ENCODE measurements at regions not wholly inside any gene's neighbourhood (a gene's known extent, or its start where the extent isn't known, plus 50 kb on each side); places are given as distances from the start of the nearest gene placed in this dataset.

- Mint-ChIP-seq H3K27ac (ENCODE audit: unreplicated experiment) (no peak overlapping the region), H3K36me3 (ENCODE audit: insufficient read depth, unreplicated experiment) (no peaks in the 10 kb centered on the region), H3K4me1 (ENCODE audit: low read depth, unreplicated experiment) (peaks cover 10% of the 10 kb centered on the region), H3K9me3 (ENCODE audit: low read depth, unreplicated experiment) (peaks cover 11% of the 10 kb centered on the region), H3K4me3 (ENCODE audit: low read depth, unreplicated experiment) (no peak overlapping the region), H3K27me3 (ENCODE audit: unreplicated experiment) (no peaks in the 10 kb centered on the region)
- no TSS peak for BruUV-seq (replicated peaks)
- CTCF ChIA-PET = no interaction called here
- no peak for DNase-seq
- TF ChIP-seq, protein P1, sequence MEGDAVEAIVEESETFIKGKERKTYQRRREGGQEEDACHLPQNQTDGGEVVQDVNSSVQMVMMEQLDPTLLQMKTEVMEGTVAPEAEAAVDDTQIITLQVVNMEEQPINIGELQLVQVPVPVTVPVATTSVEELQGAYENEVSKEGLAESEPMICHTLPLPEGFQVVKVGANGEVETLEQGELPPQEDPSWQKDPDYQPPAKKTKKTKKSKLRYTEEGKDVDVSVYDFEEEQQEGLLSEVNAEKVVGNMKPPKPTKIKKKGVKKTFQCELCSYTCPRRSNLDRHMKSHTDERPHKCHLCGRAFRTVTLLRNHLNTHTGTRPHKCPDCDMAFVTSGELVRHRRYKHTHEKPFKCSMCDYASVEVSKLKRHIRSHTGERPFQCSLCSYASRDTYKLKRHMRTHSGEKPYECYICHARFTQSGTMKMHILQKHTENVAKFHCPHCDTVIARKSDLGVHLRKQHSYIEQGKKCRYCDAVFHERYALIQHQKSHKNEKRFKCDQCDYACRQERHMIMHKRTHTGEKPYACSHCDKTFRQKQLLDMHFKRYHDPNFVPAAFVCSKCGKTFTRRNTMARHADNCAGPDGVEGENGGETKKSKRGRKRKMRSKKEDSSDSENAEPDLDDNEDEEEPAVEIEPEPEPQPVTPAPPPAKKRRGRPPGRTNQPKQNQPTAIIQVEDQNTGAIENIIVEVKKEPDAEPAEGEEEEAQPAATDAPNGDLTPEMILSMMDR (IDR thresholded peaks at IDR 0.05; ENCODE audit: unreplicated experiment) = no peak
- intact Hi-C loops (cut with micrococcal nuclease; ENCODE audit: unreplicated experiment) = no loop called here
Measured at GRCh38 chr5:120405923-120406322, 58.2 kb upstream of the PRR16 start.

DNA sequence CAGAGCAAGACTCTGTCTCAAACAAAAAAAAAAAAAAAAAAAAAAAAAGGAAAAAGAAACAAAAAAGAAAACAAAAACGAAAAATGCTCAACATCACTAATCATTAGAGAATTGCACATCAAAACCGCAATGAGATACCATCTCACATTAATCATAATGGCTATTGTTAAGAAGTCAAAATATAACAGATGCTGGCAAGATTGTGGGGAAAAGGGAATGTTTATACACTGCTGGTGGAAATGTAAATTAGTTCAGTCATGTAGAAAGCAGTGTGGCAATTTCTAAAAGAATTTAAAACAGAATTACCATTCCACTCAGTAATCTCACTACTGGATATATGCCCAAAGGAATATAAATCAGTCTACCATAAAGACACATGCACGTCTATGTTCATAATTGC, 50.4 kb upstream of the PRR16 start:
- BruUV-seq (replicated peaks) = no TSS peak
- H3K4me3 Mint-ChIP-seq (ENCODE audit: low read depth, unreplicated experiment) = no peak overlapping the region
- H3K4me1 Mint-ChIP-seq (ENCODE audit: low read depth, unreplicated experiment) = no peaks in the 10 kb centered on the region
- no peaks in the 10 kb centered on the region for H3K36me3 Mint-ChIP-seq (ENCODE audit: insufficient read depth, unreplicated experiment)
- no peaks in the 10 kb centered on the region for H3K27me3 Mint-ChIP-seq (ENCODE audit: unreplicated experiment)
- CTCF ChIA-PET = no interaction called here
- intact Hi-C loops (cut with micrococcal nuclease; ENCODE audit: unreplicated experiment) = no loop called here
- H3K27ac Mint-ChIP-seq (ENCODE audit: unreplicated experiment) = no peak overlapping the region
- H3K9me3 Mint-ChIP-seq (ENCODE audit: low read depth, unreplicated experiment) = peaks cover 6% of the 10 kb centered on the region
- DNase-seq = no peak
- TF ChIP-seq, protein P1 (IDR thresholded peaks at IDR 0.05; ENCODE audit: unreplicated experiment) = no peak
